Tibial artery (tissue), 4 donors: ENCODE measurements at regions not wholly inside any gene's neighbourhood (a gene's known extent, or its start where the extent isn't known, plus 50 kb on each side); places are given as distances from the start of the nearest gene placed in this dataset.

Source experiments
- DNase-seq, 2 donors: peaks; one replicate each; pipeline ENCODE4 v3.0.0-alpha.2; 2019
- H3K27ac ChIP-seq, 2 donors: fragments of 200-600 bp; sonication (generic) in 1 of 2; 1 replicate in 1 of 2; 2 replicates in 1 of 2; pipeline ENCODE4 v1.5.1; 2018 to 2019; ENCODE audit warnings: mild to moderate bottlenecking in 1 of 2
- H3K27me3 ChIP-seq, 2 donors: fragments of 200-600 bp; sonication (generic) in 1 of 2; one replicate each; pipeline versions ENCODE4 v1.5.1 to v1.6.0; 2016 to 2019
- H3K36me3 ChIP-seq, 3 donors: fragments of 200-600 bp; sonication (generic) in 2 of 3; one replicate each; pipeline ENCODE4 v1.5.1; 2016 to 2019; ENCODE audit warnings: mild to moderate bottlenecking in 2 of 3
- H3K4me1 ChIP-seq, 4 donors: fragments of 200-600 bp; sonication (generic) in 2 of 4; 1 replicate in 3 of 4; 2 replicates in 1 of 4; pipeline ENCODE4 v1.5.1; 2016 to 2019
- H3K4me3 ChIP-seq, 2 donors: fragments of 200-600 bp; sonication (generic) in 1 of 2; 1 replicate in 1 of 2; 2 replicates in 1 of 2; pipeline ENCODE4 v1.5.1; 2018 to 2019; ENCODE audit warnings: mild to moderate bottlenecking in 2 of 2
- H3K9me3 ChIP-seq, 3 donors: fragments of 200-600 bp; sonication (generic) in 1 of 3; one replicate each; pipeline ENCODE4 v1.5.1; 2016 to 2019
- CTCF ChIP-seq, 2 experiments: fragments of 200-600 bp in 1 of 2; fragments of 450-650 bp in 1 of 2; IDR thresholded peaks; one replicate each; pipeline ENCODE4 v1.5.1; 2017 to 2019; ENCODE audit warnings: antibody characterized with exemption in 2 of 2, mild to moderate bottlenecking in 1 of 2, moderate library complexity in 1 of 2
- intact Hi-C: fragments of 100-400 bp; cut with DNase I; formaldehyde crosslinking; loops from one replicate; pipeline ENCODE4 v1.15.0; 2023; ENCODE audit warnings: low total_unique reads

DNA sequence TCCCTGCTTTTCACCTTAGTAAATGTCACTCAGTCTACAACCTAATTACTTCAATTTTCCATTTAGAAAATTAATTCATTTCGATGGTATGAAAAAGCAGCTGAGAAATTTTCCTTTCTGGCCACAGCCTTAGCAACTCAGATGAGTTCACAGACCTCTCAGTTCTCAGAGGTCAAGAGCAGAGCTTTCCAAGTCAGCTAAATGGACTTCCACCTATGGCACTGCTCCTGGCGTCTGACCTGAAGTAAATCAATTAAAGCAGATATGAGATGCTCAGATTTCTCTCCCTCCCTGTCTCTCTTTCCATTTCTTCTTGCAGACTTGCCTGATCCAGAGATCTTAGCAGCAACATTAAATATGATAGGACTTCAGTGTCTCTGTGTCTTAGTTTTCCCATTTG lies 412.6 kb downstream of the QKI start:
- Histone ChIP-seq H3K4me1 (no peaks in the 10 kb centered on the region), H3K27ac (no peak overlapping the region), H3K4me3 (no peak overlapping the region), H3K27me3 (no peaks in the 10 kb centered on the region), H3K9me3 (no peaks in the 10 kb centered on the region), H3K36me3 (no peaks in the 10 kb centered on the region)
- no peak for DNase-seq
- intact Hi-C loops = no loop called here
- no peak for TF ChIP-seq CTCF (IDR thresholded peaks at IDR 0.05)

- Histone ChIP-seq H3K9me3 (no peaks in the 10 kb centered on the region), H3K27me3 (no peaks in the 10 kb centered on the region), H3K4me1 (no peaks in the 10 kb centered on the region), H3K27ac (no peak overlapping the region), H3K4me3 (no peak overlapping the region), H3K36me3 (no peaks in the 10 kb centered on the region)
- no peak for TF ChIP-seq CTCF (IDR thresholded peaks at IDR 0.05)
- intact Hi-C loops = no loop called here
- no peak for DNase-seq
These were observed 412.1 kb downstream of the QKI start for GRCh38 chr6:163826629-163827028.

GRCh38 chr6:163825033-163825432 lies 410.5 kb downstream of the QKI start:
- intact Hi-C loops = no loop called here
- no peaks in the 10 kb centered on the region for H3K9me3 ChIP-seq

DNA sequence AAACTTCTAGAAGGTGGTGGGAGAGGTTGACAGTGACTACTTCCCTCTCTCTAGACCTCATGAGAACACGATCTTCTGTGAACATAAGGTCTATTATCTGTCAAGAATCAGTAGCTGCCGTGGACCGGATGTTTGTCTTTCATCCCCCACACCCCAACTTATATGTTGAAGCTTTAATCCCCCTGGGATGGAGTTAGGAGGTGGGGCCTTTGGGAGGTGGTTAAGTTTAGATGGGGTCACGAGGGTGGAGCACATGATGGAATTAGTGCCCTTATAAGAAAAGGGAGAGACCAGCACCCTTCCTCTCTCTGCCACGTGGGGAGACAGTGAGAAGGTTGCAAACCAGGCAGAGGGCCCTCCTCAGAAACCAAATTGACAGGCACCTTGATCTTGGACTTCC lies 409.1 kb downstream of the QKI start:
- no peaks in the 10 kb centered on the region for H3K9me3 ChIP-seq
- no peaks in the 10 kb centered on the region for H3K36me3 ChIP-seq
- no peak overlapping the region for H3K4me3 ChIP-seq
- no peak for TF ChIP-seq CTCF (IDR thresholded peaks at IDR 0.05)
- intact Hi-C loops = no loop called here
- no peak for DNase-seq
- H3K27ac ChIP-seq = no peak overlapping the region
- H3K27me3 ChIP-seq = no peaks in the 10 kb centered on the region
- H3K4me1 ChIP-seq = no peaks in the 10 kb centered on the region

More at GRCh38 chr6:163825033-163825432, 410.5 kb downstream of the QKI start:
- no peak overlapping the region for H3K4me3 ChIP-seq
- H3K36me3 ChIP-seq = no peaks in the 10 kb centered on the region
- no peak overlapping the region for H3K27ac ChIP-seq
- H3K4me1 ChIP-seq = no peaks in the 10 kb centered on the region
- no peaks in the 10 kb centered on the region for H3K27me3 ChIP-seq
- DNase-seq = no peak
- TF ChIP-seq CTCF (IDR thresholded peaks at IDR 0.05) = no peak

GRCh38 chr6:163820745-163821458 lies 406.4 kb downstream of the QKI start:
- H3K4me3 ChIP-seq = no peak overlapping the region
- H3K27ac ChIP-seq = no peak overlapping the region

More at GRCh38 chr6:163820745-163821458, 406.4 kb downstream of the QKI start:
- Histone ChIP-seq H3K36me3 (no peaks in the 10 kb centered on the region), H3K27me3 (no peaks in the 10 kb centered on the region), H3K9me3 (no peaks in the 10 kb centered on the region), H3K4me1 (no peaks in the 10 kb centered on the region)
- TF ChIP-seq CTCF (IDR thresholded peaks at IDR 0.05) = no peak
- no peak for DNase-seq
- intact Hi-C loops = no loop called here
